Endodermal cell (in vitro differentiated cells): ENCODE measurements at regions not wholly inside any gene's neighbourhood (a gene's known extent, or its start where the extent isn't known, plus 50 kb on each side); places are given as distances from the start of the nearest gene placed in this dataset.

Experiments used
- DNase-seq: peaks from one replicate; pipeline ENCODE4 v3.0.0-alpha.2; 2017
- H3K27ac ChIP-seq: 2 replicates; pipeline ENCODE4 v1.5.1; 2013; ENCODE audit warnings: mild to moderate bottlenecking, low read depth, low read length, moderate library complexity
- H3K27me3 ChIP-seq: 2 replicates; pipeline ENCODE4 v1.6.1; 2013; ENCODE audit warnings: mild to moderate bottlenecking, low read length, moderate library complexity; ENCODE audit not compliant: insufficient read depth, control insufficient read depth, poor library complexity, severe bottlenecking
- H3K36me3 ChIP-seq: 2 replicates; pipeline ENCODE4 v1.7.0; 2013; ENCODE audit warnings: mild to moderate bottlenecking, low read length, moderate library complexity; ENCODE audit not compliant: control insufficient read depth, insufficient read depth
- H3K4me1 ChIP-seq: one replicate; pipeline ENCODE4 v1.7.0; 2013; ENCODE audit warnings: low read length; ENCODE audit not compliant: control insufficient read depth, insufficient read depth
- H3K4me3 ChIP-seq: 2 replicates; pipeline ENCODE4 v1.5.1; 2013; ENCODE audit warnings: mild to moderate bottlenecking, low read length, moderate library complexity
- H3K9ac ChIP-seq: 2 replicates; pipeline ENCODE4 v1.6.1; 2013; ENCODE audit warnings: mild to moderate bottlenecking, low read length, moderate library complexity; ENCODE audit not compliant: poor library complexity, severe bottlenecking; ENCODE audit errors: extremely low read depth
- H3K9me3 ChIP-seq: 2 replicates; pipeline ENCODE4 v1.6.1; 2013; ENCODE audit warnings: mild to moderate bottlenecking, low read length, moderate library complexity; ENCODE audit not compliant: control insufficient read depth
- H3K27ac Mint-ChIP-seq: 2 replicates; pipeline ENCODE4 v1.8.0; 2020; ENCODE audit warnings: mixed read lengths
- H3K27me3 Mint-ChIP-seq: 2 replicates; pipeline ENCODE4 v1.8.0; 2021; ENCODE audit warnings: mild to moderate bottlenecking, mixed read lengths; ENCODE audit not compliant: insufficient read depth
- H3K36me3 Mint-ChIP-seq: 2 replicates; pipeline ENCODE4 v1.8.0; 2020; ENCODE audit warnings: low read depth, mixed read lengths
- H3K4me1 Mint-ChIP-seq: 2 replicates; pipeline ENCODE4 v1.8.0; 2020; ENCODE audit warnings: mixed read lengths
- H3K4me3 Mint-ChIP-seq: 2 replicates; pipeline ENCODE4 v1.8.0; 2020; ENCODE audit warnings: mild to moderate bottlenecking, moderate library complexity, mixed read lengths
- H3K9me3 Mint-ChIP-seq: 2 replicates; pipeline ENCODE4 v1.8.0; 2020; ENCODE audit warnings: mild to moderate bottlenecking, mixed read lengths
- WGBS, 2 experiments: methylation state at CpG; one replicate each; pipeline versions ENCODE4 v1.1.5 to v1.1.7; 2013; ENCODE audit warnings: missing lambda C conversion rate in 2 of 2, mixed read lengths in 1 of 2; ENCODE audit not compliant: insufficient coverage in 1 of 2, insufficient read length in 1 of 2; 5-methylcytosine and 5-hydroxymethylcytosine counted together
- TF ChIP-seq, protein P1 (sequence below): fragments of 200-600 bp; sonication (generic); conservative IDR thresholded peaks from 2 replicates; pipeline ENCODE4 v1.5.0; 2021; ENCODE audit warnings: antibody characterized with exemption, mild to moderate bottlenecking

- Mint-ChIP-seq H3K9me3 (peaks cover 6% of the 10 kb centered on the region), H3K36me3 (no peaks in the 10 kb centered on the region), H3K27me3 (peaks cover 2% of the 10 kb centered on the region), H3K27ac (no peak overlapping the region), H3K4me3 (no peak overlapping the region), H3K4me1 (no peaks in the 10 kb centered on the region)
- H3K9me3 ChIP-seq = no peaks in the 10 kb centered on the region
- no peak overlapping the region for H3K27ac ChIP-seq
- no peak overlapping the region for H3K4me3 ChIP-seq
- no peaks in the 10 kb centered on the region for H3K27me3 ChIP-seq
- H3K9ac ChIP-seq = no peak overlapping the region
- no peaks in the 10 kb centered on the region for H3K4me1 ChIP-seq
- no peak for DNase-seq
- TF ChIP-seq, protein P1, sequence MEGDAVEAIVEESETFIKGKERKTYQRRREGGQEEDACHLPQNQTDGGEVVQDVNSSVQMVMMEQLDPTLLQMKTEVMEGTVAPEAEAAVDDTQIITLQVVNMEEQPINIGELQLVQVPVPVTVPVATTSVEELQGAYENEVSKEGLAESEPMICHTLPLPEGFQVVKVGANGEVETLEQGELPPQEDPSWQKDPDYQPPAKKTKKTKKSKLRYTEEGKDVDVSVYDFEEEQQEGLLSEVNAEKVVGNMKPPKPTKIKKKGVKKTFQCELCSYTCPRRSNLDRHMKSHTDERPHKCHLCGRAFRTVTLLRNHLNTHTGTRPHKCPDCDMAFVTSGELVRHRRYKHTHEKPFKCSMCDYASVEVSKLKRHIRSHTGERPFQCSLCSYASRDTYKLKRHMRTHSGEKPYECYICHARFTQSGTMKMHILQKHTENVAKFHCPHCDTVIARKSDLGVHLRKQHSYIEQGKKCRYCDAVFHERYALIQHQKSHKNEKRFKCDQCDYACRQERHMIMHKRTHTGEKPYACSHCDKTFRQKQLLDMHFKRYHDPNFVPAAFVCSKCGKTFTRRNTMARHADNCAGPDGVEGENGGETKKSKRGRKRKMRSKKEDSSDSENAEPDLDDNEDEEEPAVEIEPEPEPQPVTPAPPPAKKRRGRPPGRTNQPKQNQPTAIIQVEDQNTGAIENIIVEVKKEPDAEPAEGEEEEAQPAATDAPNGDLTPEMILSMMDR = no peak
- H3K36me3 ChIP-seq = no peaks in the 10 kb centered on the region
- WGBS, 2 experiments = 94 to 100% methylated on average over 1 to 2 of the region's 2 CpGs
Measured at GRCh38 chr4:18155067-18156041, 133.8 kb upstream of the LCORL start.

DNA sequence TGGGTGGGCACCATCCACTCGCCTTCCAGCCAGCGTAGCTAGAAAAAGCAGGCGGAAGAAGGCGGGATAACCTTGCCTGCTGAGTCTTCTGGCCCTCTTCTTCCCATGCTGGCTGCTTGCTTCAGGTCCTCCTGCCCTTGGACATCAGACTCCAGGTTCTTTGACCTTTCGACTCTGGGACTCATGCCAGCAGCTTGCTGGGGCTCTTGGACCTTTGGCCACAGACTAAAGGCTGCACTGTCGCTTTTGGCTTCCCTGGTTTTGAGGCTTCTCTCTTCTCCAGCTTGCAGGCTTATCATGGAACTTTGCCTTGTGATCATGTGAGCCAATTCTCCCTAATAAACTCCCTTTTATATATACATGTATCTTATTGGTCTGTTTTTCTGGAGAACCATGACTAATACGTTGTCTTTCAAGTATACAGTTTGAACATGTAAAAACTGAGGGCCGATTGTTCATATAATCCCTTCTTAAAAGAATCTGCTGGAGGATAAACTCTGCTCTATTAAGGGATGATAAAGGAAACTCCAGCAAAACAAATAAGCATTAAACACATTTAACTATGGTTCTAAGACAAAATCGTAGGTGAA, 116.6 kb upstream of the LCORL start:
- no peaks in the 10 kb centered on the region for H3K27me3 ChIP-seq
- H3K9ac ChIP-seq = no peak overlapping the region
- Mint-ChIP-seq H3K27me3 (no peaks in the 10 kb centered on the region), H3K36me3 (no peaks in the 10 kb centered on the region), H3K4me3 (no peak overlapping the region), H3K9me3 (peaks cover 4% of the 10 kb centered on the region), H3K27ac (no peak overlapping the region), H3K4me1 (no peaks in the 10 kb centered on the region)
- TF ChIP-seq, protein P1 = no peak
- no peak overlapping the region for H3K4me3 ChIP-seq
- H3K36me3 ChIP-seq = no peaks in the 10 kb centered on the region
- no peaks in the 10 kb centered on the region for H3K4me1 ChIP-seq
- DNase-seq = no peak
- 91% methylated on average over 6 to 9 of the region's 9 CpGs for WGBS, 2 experiments
- no peaks in the 10 kb centered on the region for H3K9me3 ChIP-seq
- no peak overlapping the region for H3K27ac ChIP-seq

DNA sequence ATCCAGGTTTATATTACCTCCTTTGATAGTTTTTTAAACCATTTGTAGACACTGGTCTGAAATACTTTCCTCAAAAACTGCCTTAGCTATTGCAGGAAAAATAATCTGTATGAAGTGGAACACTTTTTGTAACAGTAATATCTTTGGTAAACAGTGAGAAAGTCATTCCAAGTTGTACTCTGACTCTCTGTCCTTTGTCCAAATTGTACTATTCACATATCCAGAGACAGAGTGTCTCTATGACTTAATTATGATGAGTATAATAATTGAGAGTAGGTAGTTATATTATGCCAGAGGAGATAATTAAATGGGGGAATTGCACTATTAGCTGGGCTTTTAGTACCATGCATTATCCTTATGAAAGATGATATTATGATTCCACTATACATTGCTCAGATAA, 112.6 kb upstream of the LCORL start:
- H3K27me3 Mint-ChIP-seq = no peaks in the 10 kb centered on the region
- H3K9me3 Mint-ChIP-seq = peaks cover 4% of the 10 kb centered on the region
- no peak overlapping the region for H3K27ac ChIP-seq
- no peaks in the 10 kb centered on the region for H3K4me1 ChIP-seq
- H3K27me3 ChIP-seq = no peaks in the 10 kb centered on the region
- no peaks in the 10 kb centered on the region for H3K9me3 ChIP-seq
- H3K4me3 Mint-ChIP-seq = no peak overlapping the region
- no peaks in the 10 kb centered on the region for H3K4me1 Mint-ChIP-seq
- H3K36me3 ChIP-seq = no peaks in the 10 kb centered on the region
- no peaks in the 10 kb centered on the region for H3K36me3 Mint-ChIP-seq
- H3K4me3 ChIP-seq = no peak overlapping the region
- no peak overlapping the region for H3K27ac Mint-ChIP-seq
- no peak overlapping the region for H3K9ac ChIP-seq
- DNase-seq = no peak
- TF ChIP-seq, protein P1 = no peak
